ENCODE measurements at regions not wholly inside any gene's neighbourhood (a gene's known extent, or its start where the extent isn't known, plus 50 kb on each side); places are given as distances from the start of the nearest gene placed in this dataset.
"Not testable (repeated sequence)": the region's sequence is repeated elsewhere in the genome, so short reads cannot be mapped to it uniquely, and the experiment has no call there.

DNA sequence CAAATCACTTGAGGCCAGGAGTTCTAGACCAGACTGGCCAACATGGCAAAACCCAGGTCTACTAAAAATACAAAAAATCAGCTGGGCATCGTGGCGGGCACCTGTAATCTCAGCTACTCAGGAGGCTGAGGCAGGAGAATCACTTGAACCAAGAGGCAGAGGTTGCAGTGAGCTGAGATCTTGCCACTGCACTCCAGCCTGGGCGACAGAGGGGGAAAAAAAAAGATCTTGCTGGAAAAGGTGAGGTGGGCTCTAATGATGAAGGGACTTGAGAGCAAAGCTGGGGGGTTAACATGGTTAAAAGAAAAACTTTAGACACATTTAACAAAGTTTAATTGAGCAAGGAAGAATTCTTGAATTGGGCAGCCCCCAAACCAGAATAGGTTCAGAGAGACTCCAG lies 121.8 kb downstream of the BANF2 start:
- TF ChIP-seq EZH2 (IDR thresholded peaks at IDR 0.05); POLR2AphosphoS5 (IDR thresholded peaks at IDR 0.05; ENCODE audit: borderline replicate concordance, low read depth, low read length); FOXP2 (optimal IDR thresholded peaks at IDR 0.05; ENCODE audit: control extremely low read depth, extremely low read length, insufficient read depth): not testable (repeated sequence)

Measured in SK-N-MC (cell line).